ENCODE measurements at regions not wholly inside any gene's neighbourhood (a gene's known extent, or its start where the extent isn't known, plus 50 kb on each side); places are given as distances from the start of the nearest gene placed in this dataset.
"Not testable (repeated sequence)": the region's sequence is repeated elsewhere in the genome, so short reads cannot be mapped to it uniquely, and the experiment has no call there.

GRCh38 chr12:90816353-90817089 lies 138.5 kb downstream of the CCER1 start:
- Mint-ChIP-seq H3K36me3 (no peaks in the 10 kb centered on the region), H3K27ac (no peak overlapping the region), H3K27me3 (peaks cover 1% of the 10 kb centered on the region), H3K4me1 (no peaks in the 10 kb centered on the region), H3K9me3 (no peaks in the 10 kb centered on the region), H3K4me3 (no peak overlapping the region)
- ATAC-seq (ENCODE audit: low read depth) (no peak), DNase-seq (ENCODE audit: low spot score in 2 of 2) (no peak)

GRCh38 chr12:90809940-90810339 lies 145.0 kb downstream of the CCER1 start:
- Mint-ChIP-seq H3K9me3 (no peaks in the 10 kb centered on the region), H3K36me3 (no peaks in the 10 kb centered on the region), H3K4me1 (no peaks in the 10 kb centered on the region), H3K4me3 (no peak overlapping the region), H3K27ac (no peak overlapping the region), H3K27me3 (no peaks in the 10 kb centered on the region)
- DNase-seq (ENCODE audit: low spot score in 2 of 2) (no peak), ATAC-seq (ENCODE audit: low read depth) (no peak)

- H3K36me3 Mint-ChIP-seq = no peaks in the 10 kb centered on the region
- no peak overlapping the region for H3K27ac Mint-ChIP-seq
- no peak overlapping the region for H3K4me3 Mint-ChIP-seq
- H3K4me1 Mint-ChIP-seq = no peaks in the 10 kb centered on the region
- no peaks in the 10 kb centered on the region for H3K27me3 Mint-ChIP-seq
- DNase-seq (ENCODE audit: low spot score in 2 of 2) = no peak
- H3K9me3 Mint-ChIP-seq = no peaks in the 10 kb centered on the region
- no peak for ATAC-seq (ENCODE audit: low read depth)
These were observed 146.4 kb downstream of the CCER1 start for GRCh38 chr12:90808568-90808967.

GRCh38 chr12:90802727-90803126 lies 152.2 kb downstream of the CCER1 start:
- H3K9me3 Mint-ChIP-seq = peaks cover 7% of the 10 kb centered on the region
- no peak overlapping the region for H3K27ac Mint-ChIP-seq
- DNase-seq (ENCODE audit: low spot score in 2 of 2) (no peak), ATAC-seq (ENCODE audit: low read depth) (no peak)
- H3K4me1 Mint-ChIP-seq = no peaks in the 10 kb centered on the region
- no peak overlapping the region for H3K4me3 Mint-ChIP-seq
- H3K36me3 Mint-ChIP-seq = no peaks in the 10 kb centered on the region
- H3K27me3 Mint-ChIP-seq = no peaks in the 10 kb centered on the region

GRCh38 chr12:90801776-90802175 lies 153.2 kb downstream of the CCER1 start:
- no peak for DNase-seq (ENCODE audit: low spot score in 2 of 2)
- Mint-ChIP-seq H3K27me3 (no peaks in the 10 kb centered on the region), H3K4me3 (no peak overlapping the region), H3K4me1 (no peaks in the 10 kb centered on the region), H3K36me3 (no peaks in the 10 kb centered on the region), H3K9me3 (peaks cover 7% of the 10 kb centered on the region), H3K27ac (no peak overlapping the region)
- no peak for ATAC-seq (ENCODE audit: low read depth)

- Mint-ChIP-seq H3K36me3 (no peaks in the 10 kb centered on the region), H3K27me3 (no peaks in the 10 kb centered on the region), H3K27ac (no peak overlapping the region), H3K9me3 (no peaks in the 10 kb centered on the region), H3K4me1 (no peaks in the 10 kb centered on the region), H3K4me3 (no peak overlapping the region)
- no peak for DNase-seq (ENCODE audit: low spot score in 2 of 2)
- no peak for ATAC-seq (ENCODE audit: low read depth)
These were observed 160.8 kb downstream of the CCER1 start for GRCh38 chr12:90794212-90794611.

GRCh38 chr12:90792718-90793117 lies 162.3 kb downstream of the CCER1 start:
- ATAC-seq (ENCODE audit: low read depth); H3K36me3 Mint-ChIP-seq; H3K27ac Mint-ChIP-seq: not testable (repeated sequence)

GRCh38 chr12:90791445-90791844 lies 163.5 kb downstream of the CCER1 start:
- Mint-ChIP-seq H3K4me1 (no peaks in the 10 kb centered on the region), H3K4me3 (no peak overlapping the region)
- ATAC-seq (ENCODE audit: low read depth) = no peak

More at GRCh38 chr12:90792718-90793117, 162.3 kb downstream of the CCER1 start:
- H3K4me1 Mint-ChIP-seq; H3K27me3 Mint-ChIP-seq; H3K9me3 Mint-ChIP-seq; H3K4me3 Mint-ChIP-seq; DNase-seq (ENCODE audit: low spot score in 2 of 2): not testable (repeated sequence)

GRCh38 chr12:90790747-90791146 lies 164.2 kb downstream of the CCER1 start:
- no peaks in the 10 kb centered on the region for H3K36me3 Mint-ChIP-seq
- H3K9me3 Mint-ChIP-seq = no peaks in the 10 kb centered on the region
- no peaks in the 10 kb centered on the region for H3K27me3 Mint-ChIP-seq
- DNase-seq (ENCODE audit: low spot score in 2 of 2) (no peak), ATAC-seq (ENCODE audit: low read depth) (no peak)
- H3K4me1 Mint-ChIP-seq = no peaks in the 10 kb centered on the region
- H3K4me3 Mint-ChIP-seq = no peak overlapping the region
- H3K27ac Mint-ChIP-seq = no peak overlapping the region

More at GRCh38 chr12:90791445-90791844, 163.5 kb downstream of the CCER1 start:
- Mint-ChIP-seq H3K36me3 (no peaks in the 10 kb centered on the region), H3K27ac (no peak overlapping the region), H3K27me3 (no peaks in the 10 kb centered on the region), H3K9me3 (no peaks in the 10 kb centered on the region)
- DNase-seq (ENCODE audit: low spot score in 2 of 2) = no peak

GRCh38 chr12:90773491-90773890 lies 181.5 kb downstream of the CCER1 start:
- H3K27ac Mint-ChIP-seq = no peak overlapping the region
- DNase-seq (ENCODE audit: low spot score in 2 of 2) = no peak
- H3K4me3 Mint-ChIP-seq = no peak overlapping the region
- H3K4me1 Mint-ChIP-seq = no peaks in the 10 kb centered on the region
- H3K27me3 Mint-ChIP-seq = no peaks in the 10 kb centered on the region
- H3K9me3 Mint-ChIP-seq = no peaks in the 10 kb centered on the region
- no peak for ATAC-seq (ENCODE audit: low read depth)
- H3K36me3 Mint-ChIP-seq = no peaks in the 10 kb centered on the region

GRCh38 chr12:90770861-90771260 lies 184.1 kb downstream of the CCER1 start:
- no peak for DNase-seq (ENCODE audit: low spot score in 2 of 2)

GRCh38 chr12:90757957-90758356 lies 197.0 kb downstream of the CCER1 start:
- DNase-seq (ENCODE audit: low spot score in 2 of 2) = no peak
- no peak overlapping the region for H3K4me3 Mint-ChIP-seq
- no peaks in the 10 kb centered on the region for H3K4me1 Mint-ChIP-seq
- no peak for ATAC-seq (ENCODE audit: low read depth)
- H3K27ac Mint-ChIP-seq = no peak overlapping the region
- peaks cover 2% of the 10 kb centered on the region for H3K9me3 Mint-ChIP-seq
- no peaks in the 10 kb centered on the region for H3K27me3 Mint-ChIP-seq
- no peaks in the 10 kb centered on the region for H3K36me3 Mint-ChIP-seq

More at GRCh38 chr12:90770861-90771260, 184.1 kb downstream of the CCER1 start:
- Mint-ChIP-seq H3K27ac (no peak overlapping the region), H3K9me3 (no peaks in the 10 kb centered on the region), H3K4me1 (no peaks in the 10 kb centered on the region), H3K27me3 (no peaks in the 10 kb centered on the region), H3K4me3 (no peak overlapping the region), H3K36me3 (no peaks in the 10 kb centered on the region)
- no peak for ATAC-seq (ENCODE audit: low read depth)

GRCh38 chr12:90745211-90745610 lies 209.8 kb downstream of the CCER1 start:
- ATAC-seq (ENCODE audit: low read depth) (no peak), DNase-seq (ENCODE audit: low spot score in 2 of 2) (no peak)
- Mint-ChIP-seq H3K36me3 (no peaks in the 10 kb centered on the region), H3K4me1 (no peaks in the 10 kb centered on the region), H3K9me3 (peaks cover 2% of the 10 kb centered on the region), H3K4me3 (no peak overlapping the region), H3K27me3 (no peaks in the 10 kb centered on the region), H3K27ac (no peak overlapping the region)

GRCh38 chr12:90741611-90742010 lies 213.4 kb downstream of the CCER1 start:
- peaks cover 5% of the 10 kb centered on the region for H3K9me3 Mint-ChIP-seq
- no peaks in the 10 kb centered on the region for H3K4me1 Mint-ChIP-seq
- no peak for ATAC-seq (ENCODE audit: low read depth)
- H3K36me3 Mint-ChIP-seq = no peaks in the 10 kb centered on the region
- DNase-seq (ENCODE audit: low spot score in 2 of 2) = no peak
- no peak overlapping the region for H3K4me3 Mint-ChIP-seq
- H3K27ac Mint-ChIP-seq = no peak overlapping the region
- H3K27me3 Mint-ChIP-seq = no peaks in the 10 kb centered on the region

GRCh38 chr12:90729736-90730135 lies 225.2 kb downstream of the CCER1 start:
- no peaks in the 10 kb centered on the region for H3K4me1 Mint-ChIP-seq
- H3K36me3 Mint-ChIP-seq = no peaks in the 10 kb centered on the region
- DNase-seq (ENCODE audit: low spot score in 2 of 2) (no peak), ATAC-seq (ENCODE audit: low read depth) (no peak)
- no peak overlapping the region for H3K27ac Mint-ChIP-seq
- peaks cover 2% of the 10 kb centered on the region for H3K27me3 Mint-ChIP-seq
- peaks cover 2% of the 10 kb centered on the region for H3K9me3 Mint-ChIP-seq
- no peak overlapping the region for H3K4me3 Mint-ChIP-seq
